BE2C (cell line): ENCODE measurements at regions not wholly inside any gene's neighbourhood (a gene's known extent, or its start where the extent isn't known, plus 50 kb on each side); places are given as distances from the start of the nearest gene placed in this dataset.
"Not testable (repeated sequence)": the region's sequence is repeated elsewhere in the genome, so short reads cannot be mapped to it uniquely, and the experiment has no call there.

Experiments used
- DNase-seq: peaks from one replicate; pipeline ENCODE4 v3.0.0-alpha.2; 2020
- H3K27me3 ChIP-seq: fragments of 250-450 bp; sonication (Bioruptor Pico); 2 replicates; pipeline ENCODE4 v1.5.1; 2020; ENCODE audit warnings: mild to moderate bottlenecking
- H3K36me3 ChIP-seq: fragments of 250-450 bp; sonication (Bioruptor Pico); 2 replicates; pipeline ENCODE4 v1.5.1; 2020; ENCODE audit warnings: mild to moderate bottlenecking
- H3K4me1 ChIP-seq: fragments of 250-450 bp; sonication (Bioruptor Pico); 2 replicates; pipeline ENCODE4 v1.5.1; 2020
- H3K4me3 ChIP-seq: 2 replicates; pipeline ENCODE4 v1.5.1; 2011; ENCODE audit warnings: low read depth, low read length
- H3K9me3 ChIP-seq: fragments of 250-450 bp; sonication (Bioruptor Pico); 2 replicates; pipeline ENCODE4 v1.5.1; 2020
- CTCF ChIP-seq: IDR thresholded peaks from 2 replicates; pipeline ENCODE4 v1.5.1; 2012; ENCODE audit warnings: mild to moderate bottlenecking, low read depth, low read length

GRCh38 chr2:66105066-66105753 lies 329.7 kb upstream of the MEIS1 start:
- Histone ChIP-seq H3K36me3 (no peaks in the 10 kb centered on the region), H3K27me3 (no peaks in the 10 kb centered on the region), H3K4me3 (no peak overlapping the region), H3K4me1 (no peaks in the 10 kb centered on the region), H3K9me3 (no peaks in the 10 kb centered on the region)
- DNase-seq = no peak
- TF ChIP-seq CTCF = no peak

- Histone ChIP-seq H3K4me3 (no peak overlapping the region), H3K9me3 (no peaks in the 10 kb centered on the region), H3K36me3 (no peaks in the 10 kb centered on the region), H3K27me3 (no peaks in the 10 kb centered on the region), H3K4me1 (no peaks in the 10 kb centered on the region)
- DNase-seq = no peak
- TF ChIP-seq CTCF = no peak
These were observed 331.3 kb upstream of the MEIS1 start for GRCh38 chr2:66103581-66103980.

GRCh38 chr2:66101206-66101605 lies 333.7 kb upstream of the MEIS1 start:
- H3K27me3 ChIP-seq = no peaks in the 10 kb centered on the region
- TF ChIP-seq CTCF = no peak
- no peak overlapping the region for H3K4me3 ChIP-seq
- DNase-seq = no peak
- H3K4me1 ChIP-seq = no peaks in the 10 kb centered on the region
- H3K36me3 ChIP-seq = no peaks in the 10 kb centered on the region
- no peaks in the 10 kb centered on the region for H3K9me3 ChIP-seq

- H3K4me3 ChIP-seq = no peak overlapping the region
- DNase-seq = no peak
- H3K36me3 ChIP-seq = no peaks in the 10 kb centered on the region
- H3K27me3 ChIP-seq = no peaks in the 10 kb centered on the region
- TF ChIP-seq CTCF = no peak
- H3K9me3 ChIP-seq = no peaks in the 10 kb centered on the region
- no peaks in the 10 kb centered on the region for H3K4me1 ChIP-seq
These were observed 339.0 kb upstream of the MEIS1 start for GRCh38 chr2:66095820-66096345.

- not testable (repeated sequence) for H3K4me1 ChIP-seq, DNase-seq, H3K27me3 ChIP-seq, H3K9me3 ChIP-seq, H3K36me3 ChIP-seq, H3K4me3 ChIP-seq
These were observed 340.2 kb upstream of the MEIS1 start for GRCh38 chr2:66094689-66095088.

GRCh38 chr2:66093371-66093770 lies 341.6 kb upstream of the MEIS1 start:
- DNase-seq = no peak
- Histone ChIP-seq H3K36me3 (no peaks in the 10 kb centered on the region), H3K27me3 (no peaks in the 10 kb centered on the region), H3K4me1 (no peaks in the 10 kb centered on the region), H3K4me3 (no peak overlapping the region), H3K9me3 (no peaks in the 10 kb centered on the region)
- no peak for TF ChIP-seq CTCF
